Stimulated activated CD8-positive, alpha-beta memory T cell treated with anti-CD3 and anti-CD28 coated beads, Interleukin-2, amount 100 ng/mL, for 1 hour (primary cell): ENCODE measurements at regions not wholly inside any gene's neighbourhood (a gene's known extent, or its start where the extent isn't known, plus 50 kb on each side); places are given as distances from the start of the nearest gene placed in this dataset.

Source experiments
- DNase-seq, 2 donors: peaks; one replicate each; pipeline ENCODE4 v3.0.0-alpha.2; 2020; ENCODE audit warnings: low read depth in 2 of 2

GRCh38 chr2:238654479-238655197 is 193.2 kb upstream of the TWIST2 start:
- DNase-seq = no peak

GRCh38 chr2:238655198-238655860 is 192.6 kb upstream of the TWIST2 start:
- no peak for DNase-seq

- no peak for DNase-seq
These were observed 191.7 kb upstream of the TWIST2 start for GRCh38 chr2:238655974-238656722.

GRCh38 chr2:238657132-238658053 is 190.5 kb upstream of the TWIST2 start:
- DNase-seq = no peak

- no peak for DNase-seq
These were observed 189.9 kb upstream of the TWIST2 start for GRCh38 chr2:238658054-238658407.

GRCh38 chr2:238658820-238659219 is 189.1 kb upstream of the TWIST2 start:
- DNase-seq = no peak

GRCh38 chr2:238659231-238659630 is 188.7 kb upstream of the TWIST2 start:
- DNase-seq = no peak

GRCh38 chr2:238663586-238663985 is 184.3 kb upstream of the TWIST2 start:
- no peak for DNase-seq

- DNase-seq = no peak
These were observed 182.0 kb upstream of the TWIST2 start for GRCh38 chr2:238665919-238666318.

- DNase-seq = no peak
These were observed 181.3 kb upstream of the TWIST2 start for GRCh38 chr2:238666543-238666942.

- DNase-seq = no peak
These were observed 180.9 kb upstream of the TWIST2 start for GRCh38 chr2:238667008-238667407.

- DNase-seq = no peak
These were observed 180.2 kb upstream of the TWIST2 start for GRCh38 chr2:238667639-238668038.

GRCh38 chr2:238668426-238668825 is 179.5 kb upstream of the TWIST2 start:
- DNase-seq = no peak

GRCh38 chr2:238669046-238669445 is 178.8 kb upstream of the TWIST2 start:
- DNase-seq = no peak

- no peak for DNase-seq
These were observed 178.3 kb upstream of the TWIST2 start for GRCh38 chr2:238669581-238670080.

GRCh38 chr2:238670111-238670585 is 177.7 kb upstream of the TWIST2 start:
- no peak for DNase-seq

- DNase-seq = no peak
These were observed 165.3 kb upstream of the TWIST2 start for GRCh38 chr2:238682536-238682935.

- DNase-seq = no peak
These were observed 163.2 kb upstream of the TWIST2 start for GRCh38 chr2:238684362-238685326.

- no peak for DNase-seq
These were observed 162.6 kb upstream of the TWIST2 start for GRCh38 chr2:238685327-238685709.

GRCh38 chr2:238685713-238686112 is 162.2 kb upstream of the TWIST2 start:
- no peak for DNase-seq
